ENCODE measurements at regions not wholly inside any gene's neighbourhood (a gene's known extent, or its start where the extent isn't known, plus 50 kb on each side); places are given as distances from the start of the nearest gene placed in this dataset.
A peak's percentile ranks its signal among the peaks of the same experiment; 100 is the strongest.

GRCh38 chr7:79658304-79658703 lies 204.8 kb upstream of the MAGI2 start:
- H2AFZ ChIP-seq (ENCODE audit: low read length): no peak overlapping the region
- ChIA-PET POLR2A (ENCODE audit: unreplicated experiment) (no interaction called here), CTCF (no interaction called here)
- no peak overlapping the region for H3K9ac ChIP-seq (ENCODE audit: low read length)
- H3K27me3 ChIP-seq (ENCODE audit: low read length): no peaks in the 10 kb centered on the region
- BruUV-seq (replicated peaks): no TSS peak
- H3K4me2 ChIP-seq (ENCODE audit: low read length): no peak overlapping the region
- DNase-seq: no peak
- intact Hi-C loops (cut with micrococcal nuclease): no loop called here
- no peaks in the 10 kb centered on the region for H3F3A ChIP-seq (ENCODE audit: low read length, unreplicated experiment)
- ATAC-seq: no peak
- no peaks in the 10 kb centered on the region for H3K36me3 ChIP-seq (ENCODE audit: low read depth, low read length)
- no peaks in the 10 kb centered on the region for H4K20me1 ChIP-seq (ENCODE audit: low read length)
- H3K4me1 ChIP-seq (ENCODE audit: insufficient read depth, low read length): no peaks in the 10 kb centered on the region
- H3K9me3 ChIP-seq (ENCODE audit: low read length): no peaks in the 10 kb centered on the region
- TF ChIP-seq CTCF (conservative IDR thresholded peaks at IDR 0.05; ENCODE audit: low read depth, low read length) (no peak), EZH2 (IDR thresholded peaks at IDR 0.05; ENCODE audit: low read length, unreplicated experiment) (no peak), EZH2phosphoT487 (IDR thresholded peaks at IDR 0.05; ENCODE audit: borderline replicate concordance, low read length) (no peak)
- no peak overlapping the region for H3K4me3 ChIP-seq (ENCODE audit: low read length)
- no peak overlapping the region for H3K27ac ChIP-seq (ENCODE audit: low read length)
- no peaks in the 10 kb centered on the region for H3K79me2 ChIP-seq (ENCODE audit: low read length)
- H3K9me2 ChIP-seq (replicated peaks; ENCODE audit: low read length): no peaks in the 10 kb centered on the region

- no TSS peak for BruUV-seq (replicated peaks)
- Histone ChIP-seq H3K4me3 (ENCODE audit: low read length) (no peak overlapping the region), H4K20me1 (ENCODE audit: low read length) (no peaks in the 10 kb centered on the region), H3K27me3 (ENCODE audit: low read length) (no peaks in the 10 kb centered on the region), H3K79me2 (ENCODE audit: low read length) (no peaks in the 10 kb centered on the region), H2AFZ (ENCODE audit: low read length) (no peak overlapping the region), H3K27ac (ENCODE audit: low read length) (no peak overlapping the region), H3K4me1 (ENCODE audit: insufficient read depth, low read length) (no peaks in the 10 kb centered on the region; the same call in 1 of the 2 replicates), H3F3A (ENCODE audit: low read length, unreplicated experiment) (no peaks in the 10 kb centered on the region), H3K9me2 (replicated peaks; ENCODE audit: low read length) (no peaks in the 10 kb centered on the region), H3K9ac (ENCODE audit: low read length) (no peak overlapping the region), H3K9me3 (ENCODE audit: low read length) (no peaks in the 10 kb centered on the region), H3K4me2 (ENCODE audit: low read length) (no peak overlapping the region), H3K36me3 (ENCODE audit: low read depth, low read length) (no peaks in the 10 kb centered on the region)
- ChIA-PET POLR2A (ENCODE audit: unreplicated experiment) (interaction anchor here (0.7 kb wide), 1 partner anchor 98 kb away, joined by 6 read pairs; no protein-coding TSS in a partner anchor), CTCF (no interaction called here)
- peak; percentile 18; the same call in 1 of the 2 replicates for TF ChIP-seq CTCF (conservative IDR thresholded peaks at IDR 0.05; ENCODE audit: low read depth, low read length)
- TF ChIP-seq EZH2phosphoT487 (IDR thresholded peaks at IDR 0.05; ENCODE audit: borderline replicate concordance, low read length): no peak
- DNase-seq (peak; percentile 4), ATAC-seq (peak; percentile 35)
- intact Hi-C loops (cut with micrococcal nuclease): no loop called here
These were observed 199.7 kb upstream of the MAGI2 start for GRCh38 chr7:79653136-79653631.

- Histone ChIP-seq H4K20me1 (ENCODE audit: low read length) (no peaks in the 10 kb centered on the region), H3K27me3 (ENCODE audit: low read length) (no peaks in the 10 kb centered on the region), H3K36me3 (ENCODE audit: low read depth, low read length) (no peaks in the 10 kb centered on the region), H2AFZ (ENCODE audit: low read length) (no peak overlapping the region), H3K9me2 (replicated peaks; ENCODE audit: low read length) (no peaks in the 10 kb centered on the region), H3K4me1 (ENCODE audit: insufficient read depth, low read length) (no peaks in the 10 kb centered on the region; the same call in 1 of the 2 replicates), H3K4me2 (ENCODE audit: low read length) (no peak overlapping the region), H3K4me3 (ENCODE audit: low read length) (no peak overlapping the region), H3K9ac (ENCODE audit: low read length) (no peak overlapping the region), H3K27ac (ENCODE audit: low read length) (no peak overlapping the region), H3K79me2 (ENCODE audit: low read length) (no peaks in the 10 kb centered on the region), H3K9me3 (ENCODE audit: low read length) (no peaks in the 10 kb centered on the region), H3F3A (ENCODE audit: low read length, unreplicated experiment) (no peaks in the 10 kb centered on the region)
- intact Hi-C loops (cut with micrococcal nuclease): no loop called here
- CTCF ChIA-PET: no interaction called here
- no TSS peak for BruUV-seq (replicated peaks)
- TF ChIP-seq EZH2 (IDR thresholded peaks at IDR 0.05; ENCODE audit: low read length, unreplicated experiment) (no peak), CTCF (conservative IDR thresholded peaks at IDR 0.05; ENCODE audit: low read depth, low read length) (no peak), EZH2phosphoT487 (IDR thresholded peaks at IDR 0.05; ENCODE audit: borderline replicate concordance, low read length) (no peak)
- POLR2A ChIA-PET (ENCODE audit: unreplicated experiment): no interaction called here
- ATAC-seq (no peak), DNase-seq (no peak)
These were observed 199.2 kb upstream of the MAGI2 start for GRCh38 chr7:79652619-79653018.

Measured in PC-3 (cell line).